ENCODE measurements at regions not wholly inside any gene's neighbourhood (a gene's known extent, or its start where the extent isn't known, plus 50 kb on each side); places are given as distances from the start of the nearest gene placed in this dataset.

GRCh38 chr12:28988325-28988704 lies 160.8 kb upstream of the FAR2 start:
- TF ChIP-seq CTCF (IDR thresholded peaks at IDR 0.05; ENCODE audit: borderline replicate concordance, extremely low read depth, low read length, poor library complexity, severe bottlenecking) (no peak), EZH2 (IDR thresholded peaks at IDR 0.05; ENCODE audit: borderline replicate concordance, low read depth, low read length, severe bottlenecking) (no peak)
